Caco-2 (cell line): ENCODE measurements at regions not wholly inside any gene's neighbourhood (a gene's known extent, or its start where the extent isn't known, plus 50 kb on each side); places are given as distances from the start of the nearest gene placed in this dataset.

ENCODE experiments used
- BruUV-seq: library from RNA; stranded (reverse); fragments of 400-500 nt; replicated peaks from 2 replicates; lab custom pipeline; 2021; lab: Mats Ljungman, UMichigan
- CTCF ChIA-PET: fragments of 300-600 bp; sonication (Branson Sonifier 250); formaldehyde crosslinking; loops from one replicate; lab custom pipeline; 2022; ENCODE audit warnings: antibody characterized with exemption; lab: Charles Lee
- POLR2A ChIA-PET: fragments of 300-600 bp; sonication (Branson Sonifier 250); formaldehyde crosslinking; loops from one replicate; lab custom pipeline; 2022; ENCODE audit warnings: antibody characterized with exemption; lab: Charles Lee
- DNase-seq, 2 experiments: peaks; one replicate each; pipeline versions ENCODE4 v3.0.0 to v3.0.0-alpha.2; 2020 to 2022
- H3K27me3 ChIP-seq: replicated peaks from 2 replicates; pipeline ENCODE4 v1.6.0; 2011; ENCODE audit warnings: low read length; ENCODE audit not compliant: control insufficient read depth, insufficient read depth
- H3K36me3 ChIP-seq: 2 replicates; pipeline ENCODE4 v1.5.1; 2011; ENCODE audit warnings: low read length; ENCODE audit not compliant: control insufficient read depth, insufficient read depth
- H3K4me1 ChIP-seq: fragments of 250-450 bp; sonication (Bioruptor Pico); 2 replicates; pipeline ENCODE4 v1.5.1; 2020; ENCODE audit warnings: mild to moderate bottlenecking
- H3K4me3 ChIP-seq: 2 replicates; pipeline ENCODE4 v1.5.1; 2011; ENCODE audit warnings: low read depth, mild to moderate bottlenecking, control low read depth, low read length
- H3K9me3 ChIP-seq: fragments of 250-450 bp; sonication (Bioruptor Pico); 2 replicates; pipeline ENCODE4 v1.5.1; 2020; ENCODE audit warnings: mild to moderate bottlenecking, moderate library complexity
- H3K27ac Mint-ChIP-seq: one replicate; pipeline ENCODE4 v1.8.0; 2022; ENCODE audit warnings: mixed read lengths; ENCODE audit not compliant: unreplicated experiment
- H3K27me3 Mint-ChIP-seq: one replicate; pipeline ENCODE4 v1.8.0; 2022; ENCODE audit warnings: mixed read lengths; ENCODE audit not compliant: insufficient read depth, unreplicated experiment
- H3K36me3 Mint-ChIP-seq: one replicate; pipeline ENCODE4 v1.8.0; 2022; ENCODE audit warnings: mild to moderate bottlenecking, mixed read lengths; ENCODE audit not compliant: insufficient read depth, unreplicated experiment
- H3K4me1 Mint-ChIP-seq: one replicate; pipeline ENCODE4 v1.8.0; 2022; ENCODE audit warnings: low read depth, mixed read lengths; ENCODE audit not compliant: unreplicated experiment
- H3K4me3 Mint-ChIP-seq: one replicate; pipeline ENCODE4 v1.8.0; 2022; ENCODE audit warnings: mild to moderate bottlenecking, moderate library complexity, mixed read lengths; ENCODE audit not compliant: unreplicated experiment
- H3K9me3 Mint-ChIP-seq: one replicate; pipeline ENCODE4 v1.8.0; 2022; ENCODE audit warnings: mixed read lengths; ENCODE audit not compliant: unreplicated experiment
- intact Hi-C: fragments of 100-400 bp; cut with micrococcal nuclease; formaldehyde crosslinking; loops from one replicate; pipeline ENCODE4 v1.10.0; 2022; ENCODE audit not compliant: unreplicated experiment
- TF ChIP-seq, protein P1 (sequence below), 2 experiments: fragments of 200-600 bp in 1 of 2; IDR thresholded peaks; 1 replicate in 1 of 2; 2 replicates in 1 of 2; pipeline versions ENCODE4 v1.5.1 to v1.8.0; 2011 to 2022; ENCODE audit warnings: antibody characterized with exemption in 1 of 2, control low read depth in 1 of 2, inconsistent platforms in 1 of 2, low read depth in 1 of 2, low read length in 1 of 2, mild to moderate bottlenecking in 1 of 2, moderate library complexity in 1 of 2; ENCODE audit not compliant: insufficient read depth in 1 of 2, severe bottlenecking in 1 of 2, unreplicated experiment in 1 of 2

DNA sequence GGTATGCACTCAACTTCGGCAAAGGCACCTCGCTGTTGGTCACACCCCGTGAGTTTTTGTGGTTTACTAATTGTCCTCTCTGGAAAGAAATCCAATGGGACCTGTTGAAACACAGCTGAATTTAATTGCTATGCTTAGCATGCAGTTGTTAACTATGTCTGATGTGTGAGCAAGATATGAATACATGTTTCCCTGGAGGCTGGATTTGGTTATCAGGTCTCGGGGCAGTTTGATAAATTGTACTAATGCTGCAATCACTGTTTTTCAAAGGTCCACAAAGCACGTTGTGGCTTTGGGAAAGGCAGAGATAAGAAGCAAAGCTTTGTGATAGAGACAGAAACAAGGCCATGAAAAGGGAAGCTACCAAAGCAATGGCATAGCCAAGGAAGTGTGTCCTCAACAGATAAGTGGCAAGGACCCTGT, 91.3 kb downstream of the DAD1 start:
- no peaks in the 10 kb centered on the region for H3K36me3 Mint-ChIP-seq
- ChIA-PET POLR2A (no interaction called here), CTCF (no interaction called here)
- peaks cover 4% of the 10 kb centered on the region; the same call in 1 of the 2 replicates for H3K4me1 ChIP-seq
- H3K4me1 Mint-ChIP-seq: peaks cover 6% of the 10 kb centered on the region
- no peaks in the 10 kb centered on the region for H3K27me3 Mint-ChIP-seq
- H3K4me3 Mint-ChIP-seq: no peak overlapping the region
- intact Hi-C loops: no loop called here
- no peaks in the 10 kb centered on the region for H3K9me3 ChIP-seq
- H3K27me3 ChIP-seq: no peaks in the 10 kb centered on the region
- no TSS peak for BruUV-seq
- no peaks in the 10 kb centered on the region for H3K9me3 Mint-ChIP-seq
- TF ChIP-seq, protein P1, sequence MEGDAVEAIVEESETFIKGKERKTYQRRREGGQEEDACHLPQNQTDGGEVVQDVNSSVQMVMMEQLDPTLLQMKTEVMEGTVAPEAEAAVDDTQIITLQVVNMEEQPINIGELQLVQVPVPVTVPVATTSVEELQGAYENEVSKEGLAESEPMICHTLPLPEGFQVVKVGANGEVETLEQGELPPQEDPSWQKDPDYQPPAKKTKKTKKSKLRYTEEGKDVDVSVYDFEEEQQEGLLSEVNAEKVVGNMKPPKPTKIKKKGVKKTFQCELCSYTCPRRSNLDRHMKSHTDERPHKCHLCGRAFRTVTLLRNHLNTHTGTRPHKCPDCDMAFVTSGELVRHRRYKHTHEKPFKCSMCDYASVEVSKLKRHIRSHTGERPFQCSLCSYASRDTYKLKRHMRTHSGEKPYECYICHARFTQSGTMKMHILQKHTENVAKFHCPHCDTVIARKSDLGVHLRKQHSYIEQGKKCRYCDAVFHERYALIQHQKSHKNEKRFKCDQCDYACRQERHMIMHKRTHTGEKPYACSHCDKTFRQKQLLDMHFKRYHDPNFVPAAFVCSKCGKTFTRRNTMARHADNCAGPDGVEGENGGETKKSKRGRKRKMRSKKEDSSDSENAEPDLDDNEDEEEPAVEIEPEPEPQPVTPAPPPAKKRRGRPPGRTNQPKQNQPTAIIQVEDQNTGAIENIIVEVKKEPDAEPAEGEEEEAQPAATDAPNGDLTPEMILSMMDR (IDR thresholded peaks at IDR 0.05; ENCODE audit: insufficient read depth in 1 of 2, low read depth in 1 of 2, low read length in 1 of 2, severe bottlenecking in 1 of 2, unreplicated experiment in 1 of 2): no peak
- no peak for DNase-seq
- no peak overlapping the region for H3K27ac Mint-ChIP-seq
- H3K4me3 ChIP-seq: no peak overlapping the region
- no peaks in the 10 kb centered on the region for H3K36me3 ChIP-seq

DNA sequence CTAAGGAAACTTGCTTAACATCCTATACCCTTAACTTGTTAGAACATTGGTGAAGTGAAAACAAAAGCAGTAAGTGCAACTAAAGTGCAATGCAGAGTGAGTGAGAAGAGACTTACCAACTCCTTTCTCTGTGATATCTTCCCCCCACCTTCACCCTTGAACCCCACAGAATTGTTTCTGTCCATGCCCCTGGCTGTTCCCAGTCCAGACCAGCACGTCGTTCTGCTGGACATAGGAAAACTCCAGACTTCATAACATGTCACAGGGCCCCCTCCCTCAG, 91.9 kb downstream of the DAD1 start:
- DNase-seq: no peak
- ChIA-PET CTCF (no interaction called here), POLR2A (no interaction called here)
- Mint-ChIP-seq H3K4me3 (no peak overlapping the region), H3K9me3 (no peaks in the 10 kb centered on the region), H3K4me1 (peaks cover 6% of the 10 kb centered on the region), H3K36me3 (no peaks in the 10 kb centered on the region), H3K27me3 (no peaks in the 10 kb centered on the region), H3K27ac (no peak overlapping the region)
- BruUV-seq: no TSS peak
- Histone ChIP-seq H3K4me3 (no peak overlapping the region), H3K27me3 (no peaks in the 10 kb centered on the region), H3K36me3 (no peaks in the 10 kb centered on the region), H3K4me1 (peaks cover 4% of the 10 kb centered on the region; the same call in 1 of the 2 replicates), H3K9me3 (no peaks in the 10 kb centered on the region)
- TF ChIP-seq, protein P1 (IDR thresholded peaks at IDR 0.05; ENCODE audit: insufficient read depth in 1 of 2, low read depth in 1 of 2, low read length in 1 of 2, severe bottlenecking in 1 of 2, unreplicated experiment in 1 of 2): no peak
- intact Hi-C loops: no loop called here

DNA sequence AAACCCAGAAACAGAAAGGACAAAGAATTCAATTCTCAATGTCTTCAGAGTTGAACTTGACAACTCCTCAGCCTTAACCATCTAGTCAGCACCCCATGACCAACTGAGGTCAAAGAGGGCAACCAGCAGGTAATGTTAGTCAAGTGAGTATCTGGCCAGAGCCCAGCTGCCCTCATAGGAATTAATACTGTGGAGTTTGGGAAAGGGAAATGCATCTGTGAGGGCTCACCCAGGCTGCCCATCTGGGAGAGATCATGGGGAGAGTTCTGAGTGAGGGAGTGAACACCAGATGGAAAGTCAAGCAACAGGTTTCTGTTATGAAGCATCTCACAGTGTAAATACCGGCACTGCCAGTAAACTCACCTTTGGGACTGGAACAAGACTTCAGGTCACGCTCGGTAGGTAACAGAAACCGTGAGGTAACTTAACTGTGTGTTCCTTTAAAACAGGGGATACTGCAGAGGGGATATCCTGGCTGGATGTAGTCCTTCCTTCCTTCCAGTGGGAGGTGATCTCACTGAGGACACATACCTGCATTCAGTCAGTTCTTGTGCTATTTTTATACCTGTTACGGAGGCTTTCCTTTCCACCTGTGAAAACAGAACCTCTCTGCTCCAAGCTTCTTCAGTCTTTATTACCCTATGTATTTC, 94.4 kb downstream of the DAD1 start:
- DNase-seq: no peak
- no peaks in the 10 kb centered on the region for H3K9me3 ChIP-seq
- no peaks in the 10 kb centered on the region for H3K27me3 ChIP-seq
- peaks cover 6% of the 10 kb centered on the region for H3K4me1 Mint-ChIP-seq
- H3K9me3 Mint-ChIP-seq: no peaks in the 10 kb centered on the region
- H3K4me1 ChIP-seq: peaks cover 4% of the 10 kb centered on the region; the same call in 1 of the 2 replicates
- H3K36me3 Mint-ChIP-seq: no peaks in the 10 kb centered on the region
- H3K4me3 Mint-ChIP-seq: no peak overlapping the region
- H3K36me3 ChIP-seq: no peaks in the 10 kb centered on the region
- TF ChIP-seq, protein P1 (IDR thresholded peaks at IDR 0.05; ENCODE audit: insufficient read depth in 1 of 2, low read depth in 1 of 2, low read length in 1 of 2, severe bottlenecking in 1 of 2, unreplicated experiment in 1 of 2): no peak
- no peak overlapping the region for H3K4me3 ChIP-seq
- POLR2A ChIA-PET: no interaction called here
- H3K27ac Mint-ChIP-seq: no peak overlapping the region
- intact Hi-C loops: no loop called here
- no peaks in the 10 kb centered on the region for H3K27me3 Mint-ChIP-seq
- no TSS peak for BruUV-seq
- CTCF ChIA-PET: no interaction called here
